Panc1 (cell line): ENCODE measurements at regions not wholly inside any gene's neighbourhood (a gene's known extent, or its start where the extent isn't known, plus 50 kb on each side); places are given as distances from the start of the nearest gene placed in this dataset.

ENCODE experiments used
- ATAC-seq: fragments of 200-7000 bp; cut with Tn5 transposase; 2 replicates; pipeline ENCODE4 v1.9.1; 2020; ENCODE audit warnings: mild to moderate bottlenecking, moderate library complexity
- BruUV-seq: library from RNA; stranded (reverse); fragments of 400-500 nt; replicated peaks from 2 replicates; lab custom pipeline; 2021; lab: Mats Ljungman, UMichigan
- CTCF ChIA-PET: fragments of 300-600 bp; sonication (Branson Sonifier 250); formaldehyde crosslinking; loops from one replicate; lab custom pipeline; 2022; ENCODE audit warnings: antibody characterized with exemption; lab: Charles Lee
- POLR2A ChIA-PET: fragments of 300-600 bp; sonication (Branson Sonifier 250); formaldehyde crosslinking; loops from one replicate; lab custom pipeline; 2022; ENCODE audit warnings: antibody characterized with exemption; lab: Charles Lee
- DNase-seq: peaks from one replicate; pipeline ENCODE4 v3.0.0-alpha.2; 2010; ENCODE audit warnings: low read depth, low spot score
- H3K27ac ChIP-seq: 2 replicates; pipeline ENCODE4 v1.5.1; 2011; ENCODE audit warnings: mild to moderate bottlenecking, low read length, inconsistent platforms
- H3K27me3 ChIP-seq: fragments of 200-500 bp; sonication (Bioruptor generic); 2 replicates; pipeline ENCODE4 v1.6.0; 2014; ENCODE audit warnings: low read length, inconsistent platforms; ENCODE audit not compliant: control insufficient read depth, insufficient read depth
- H3K36me3 ChIP-seq: fragments of 200-500 bp; sonication (Bioruptor generic); 2 replicates; pipeline ENCODE4 v1.5.1; 2014; ENCODE audit warnings: inconsistent platforms, mild to moderate bottlenecking, low read length, moderate library complexity; ENCODE audit not compliant: control insufficient read depth, insufficient read depth
- H3K4me1 ChIP-seq: 2 replicates; pipeline ENCODE4 v1.5.1; 2011; ENCODE audit warnings: inconsistent platforms, mild to moderate bottlenecking, low read length, moderate library complexity; ENCODE audit not compliant: control insufficient read depth, insufficient read depth
- H3K4me3 ChIP-seq, 2 experiments: 2 replicates each; pipeline ENCODE4 v1.5.1; 2011 to 2012; ENCODE audit warnings: low read depth in 2 of 2, low read length in 2 of 2, mild to moderate bottlenecking in 2 of 2, inconsistent platforms in 1 of 2, moderate library complexity in 1 of 2
- H3K9me3 ChIP-seq: fragments of 200-500 bp; sonication (Bioruptor generic); 2 replicates; pipeline ENCODE4 v1.5.1; 2014; ENCODE audit warnings: low read depth, mild to moderate bottlenecking, inconsistent platforms, low read length, moderate library complexity; ENCODE audit not compliant: control insufficient read depth, insufficient read depth
- POLR2AphosphoS5 ChIP-seq: IDR thresholded peaks from 2 replicates; pipeline ENCODE4 v1.6.1; 2012; ENCODE audit warnings: mild to moderate bottlenecking, low read depth, low read length, moderate library complexity
- SIN3A ChIP-seq: IDR thresholded peaks from 2 replicates; pipeline ENCODE4 v1.6.1; 2012; ENCODE audit warnings: low read depth, mild to moderate bottlenecking, low read length, moderate library complexity, borderline replicate concordance; ENCODE audit not compliant: insufficient read depth
- TCF7L2 ChIP-seq: IDR thresholded peaks from 2 replicates; pipeline ENCODE4 v1.6.1; 2011; ENCODE audit warnings: mild to moderate bottlenecking, low read depth, low read length, inconsistent platforms
- in situ Hi-C: cut with HindIII; loops from 2 replicates; pipeline ENCODE4 v1.10.0; 2016; ENCODE audit warnings: low sequenced_read_pairs, low pct_unique_long_range_greater_than_20kb
- intact Hi-C: fragments of 100-400 bp; cut with micrococcal nuclease; formaldehyde crosslinking; loops from one replicate; pipeline ENCODE4 v1.10.0; 2022; ENCODE audit not compliant: unreplicated experiment
- TF ChIP-seq, protein P1 (sequence below), 2 experiments: IDR thresholded peaks; 2 replicates each; pipeline ENCODE4 v1.6.1; 2011 to 2012; ENCODE audit warnings: low read depth in 2 of 2, control low read depth in 1 of 2, low read length in 1 of 2, mild to moderate bottlenecking in 1 of 2, moderate library complexity in 1 of 2; ENCODE audit not compliant: insufficient read depth in 1 of 2
- TF ChIP-seq, protein P2 (sequence below): fragments of 450-650 bp; IDR thresholded peaks from 2 replicates; pipeline ENCODE4 v1.5.1; 2017; ENCODE audit warnings: mild to moderate bottlenecking

DNA sequence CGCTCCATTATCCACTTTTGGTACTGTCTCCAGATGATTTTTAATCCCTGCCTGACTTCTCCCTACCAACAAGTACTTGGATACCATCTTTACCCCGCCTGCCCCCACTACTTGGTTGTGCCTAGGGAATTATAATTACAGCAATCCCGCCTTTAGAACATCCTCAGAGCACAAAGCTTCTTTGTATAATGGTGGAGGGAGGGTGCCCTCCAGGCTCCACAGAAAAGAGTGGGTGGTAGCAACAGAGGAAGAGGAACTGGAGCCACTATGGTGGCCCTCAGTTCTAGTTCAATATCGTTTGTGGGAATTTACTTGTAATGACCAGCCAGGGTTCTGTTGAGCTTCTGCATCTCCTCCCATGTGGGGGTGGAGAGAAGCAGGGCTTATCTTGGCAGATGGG lies 79.0 kb upstream of the RNF38 start:
- no TSS peak for BruUV-seq
- DNase-seq, result no peak
- TF ChIP-seq, protein P1, sequence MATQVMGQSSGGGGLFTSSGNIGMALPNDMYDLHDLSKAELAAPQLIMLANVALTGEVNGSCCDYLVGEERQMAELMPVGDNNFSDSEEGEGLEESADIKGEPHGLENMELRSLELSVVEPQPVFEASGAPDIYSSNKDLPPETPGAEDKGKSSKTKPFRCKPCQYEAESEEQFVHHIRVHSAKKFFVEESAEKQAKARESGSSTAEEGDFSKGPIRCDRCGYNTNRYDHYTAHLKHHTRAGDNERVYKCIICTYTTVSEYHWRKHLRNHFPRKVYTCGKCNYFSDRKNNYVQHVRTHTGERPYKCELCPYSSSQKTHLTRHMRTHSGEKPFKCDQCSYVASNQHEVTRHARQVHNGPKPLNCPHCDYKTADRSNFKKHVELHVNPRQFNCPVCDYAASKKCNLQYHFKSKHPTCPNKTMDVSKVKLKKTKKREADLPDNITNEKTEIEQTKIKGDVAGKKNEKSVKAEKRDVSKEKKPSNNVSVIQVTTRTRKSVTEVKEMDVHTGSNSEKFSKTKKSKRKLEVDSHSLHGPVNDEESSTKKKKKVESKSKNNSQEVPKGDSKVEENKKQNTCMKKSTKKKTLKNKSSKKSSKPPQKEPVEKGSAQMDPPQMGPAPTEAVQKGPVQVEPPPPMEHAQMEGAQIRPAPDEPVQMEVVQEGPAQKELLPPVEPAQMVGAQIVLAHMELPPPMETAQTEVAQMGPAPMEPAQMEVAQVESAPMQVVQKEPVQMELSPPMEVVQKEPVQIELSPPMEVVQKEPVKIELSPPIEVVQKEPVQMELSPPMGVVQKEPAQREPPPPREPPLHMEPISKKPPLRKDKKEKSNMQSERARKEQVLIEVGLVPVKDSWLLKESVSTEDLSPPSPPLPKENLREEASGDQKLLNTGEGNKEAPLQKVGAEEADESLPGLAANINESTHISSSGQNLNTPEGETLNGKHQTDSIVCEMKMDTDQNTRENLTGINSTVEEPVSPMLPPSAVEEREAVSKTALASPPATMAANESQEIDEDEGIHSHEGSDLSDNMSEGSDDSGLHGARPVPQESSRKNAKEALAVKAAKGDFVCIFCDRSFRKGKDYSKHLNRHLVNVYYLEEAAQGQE (IDR thresholded peaks at IDR 0.05; ENCODE audit: insufficient read depth in 1 of 2, low read depth in 2 of 2, low read length in 1 of 2), result no peak
- TF ChIP-seq TCF7L2 (no peak), POLR2AphosphoS5 (no peak), SIN3A (no peak)
- TF ChIP-seq, protein P2, sequence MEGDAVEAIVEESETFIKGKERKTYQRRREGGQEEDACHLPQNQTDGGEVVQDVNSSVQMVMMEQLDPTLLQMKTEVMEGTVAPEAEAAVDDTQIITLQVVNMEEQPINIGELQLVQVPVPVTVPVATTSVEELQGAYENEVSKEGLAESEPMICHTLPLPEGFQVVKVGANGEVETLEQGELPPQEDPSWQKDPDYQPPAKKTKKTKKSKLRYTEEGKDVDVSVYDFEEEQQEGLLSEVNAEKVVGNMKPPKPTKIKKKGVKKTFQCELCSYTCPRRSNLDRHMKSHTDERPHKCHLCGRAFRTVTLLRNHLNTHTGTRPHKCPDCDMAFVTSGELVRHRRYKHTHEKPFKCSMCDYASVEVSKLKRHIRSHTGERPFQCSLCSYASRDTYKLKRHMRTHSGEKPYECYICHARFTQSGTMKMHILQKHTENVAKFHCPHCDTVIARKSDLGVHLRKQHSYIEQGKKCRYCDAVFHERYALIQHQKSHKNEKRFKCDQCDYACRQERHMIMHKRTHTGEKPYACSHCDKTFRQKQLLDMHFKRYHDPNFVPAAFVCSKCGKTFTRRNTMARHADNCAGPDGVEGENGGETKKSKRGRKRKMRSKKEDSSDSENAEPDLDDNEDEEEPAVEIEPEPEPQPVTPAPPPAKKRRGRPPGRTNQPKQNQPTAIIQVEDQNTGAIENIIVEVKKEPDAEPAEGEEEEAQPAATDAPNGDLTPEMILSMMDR, result no peak
- ChIA-PET CTCF (no interaction called here), POLR2A (no interaction called here)
- Histone ChIP-seq H3K9me3 (no peaks in the 10 kb centered on the region), H3K27me3 (no peaks in the 10 kb centered on the region), H3K4me3 (no peak overlapping the region), H3K4me1 (no peaks in the 10 kb centered on the region), H3K36me3 (no peaks in the 10 kb centered on the region), H3K27ac (no peak overlapping the region)
- intact Hi-C loops (no loop called here), in situ Hi-C loops (no loop called here)
- 0 out of 2 replicates have a peak, but pooled peaks have one; percentile 26 for ATAC-seq

DNA sequence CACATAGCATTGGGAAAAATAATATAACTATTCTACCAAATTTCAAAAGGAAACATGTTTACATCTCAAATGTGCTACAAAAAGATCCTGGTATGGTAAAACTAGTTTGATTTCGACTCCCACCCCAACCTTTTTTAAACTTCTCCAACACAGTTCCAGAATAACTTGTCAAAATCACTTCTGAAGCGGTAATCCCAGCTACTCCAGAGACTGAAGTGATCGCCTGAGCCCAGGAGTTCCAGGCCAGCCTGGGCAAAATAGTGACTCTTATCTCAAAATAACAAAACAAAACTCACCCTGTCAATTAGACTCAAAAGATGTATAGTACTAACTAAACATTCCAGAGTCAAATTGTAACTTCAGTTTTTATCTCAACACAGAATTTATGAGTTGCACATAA lies 71.3 kb upstream of the RNF38 start:
- TF ChIP-seq POLR2AphosphoS5 (no peak), TCF7L2 (no peak), SIN3A (no peak)
- TF ChIP-seq, protein P1 (IDR thresholded peaks at IDR 0.05; ENCODE audit: insufficient read depth in 1 of 2, low read depth in 2 of 2, low read length in 1 of 2), result no peak
- TF ChIP-seq, protein P2, result no peak
- POLR2A ChIA-PET, result no interaction called here
- CTCF ChIA-PET, result interaction anchor here (0.5 to 0.6 kb wide), 2 partner anchors 85 to 94 kb away, joined by 3 to 5 read pairs; no protein-coding TSS in a partner anchor
- ATAC-seq (no peak), DNase-seq (no peak)
- Histone ChIP-seq H3K4me1 (peaks cover 22% of the 10 kb centered on the region), H3K4me3 (peak overlapping the region in 1 of 2 experiments; percentile 6; a peak in 2 of 4 replicates), H3K27me3 (no peaks in the 10 kb centered on the region), H3K9me3 (no peaks in the 10 kb centered on the region), H3K27ac (peak overlapping the region; percentile 73), H3K36me3 (no peaks in the 10 kb centered on the region)
- BruUV-seq, result no TSS peak
- in situ Hi-C loops (no loop called here), intact Hi-C loops (no loop called here)
